ENCODE measurements at regions not wholly inside any gene's neighbourhood (a gene's known extent, or its start where the extent isn't known, plus 50 kb on each side); places are given as distances from the start of the nearest gene placed in this dataset.
A peak's percentile ranks its signal among the peaks of the same experiment; 100 is the strongest.

DNA sequence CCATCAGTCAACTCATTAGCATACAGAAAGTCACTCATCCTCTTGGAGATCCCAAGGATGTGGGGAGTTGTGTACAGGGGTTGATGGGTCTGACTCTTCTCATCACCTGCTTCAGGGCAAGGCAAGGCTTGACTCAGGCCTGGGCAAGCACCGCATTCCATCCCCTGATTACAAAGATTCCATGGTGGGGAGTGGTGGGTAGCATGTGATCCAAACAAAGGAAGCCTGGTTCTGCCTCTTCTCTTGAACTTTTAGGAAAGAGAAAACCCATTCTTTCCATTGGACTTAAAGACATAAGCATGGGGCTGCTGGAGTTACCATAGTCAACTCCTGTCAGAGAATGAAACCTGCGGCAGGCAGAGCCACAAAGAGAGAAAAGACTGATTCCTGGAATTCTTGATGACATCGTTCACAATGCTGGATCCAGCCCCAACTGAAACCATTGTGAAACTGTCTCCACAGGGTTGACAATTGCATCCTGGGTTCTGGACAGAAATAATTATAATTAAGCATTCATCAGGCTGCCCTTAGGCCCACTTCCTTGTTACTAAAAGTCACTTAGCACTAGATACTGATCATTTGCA, 235.8 kb upstream of the KCNG1 start:
- Histone ChIP-seq H3K4me3 (ENCODE audit: severe bottlenecking) (no peak overlapping the region), H3K27me3 (ENCODE audit: insufficient read depth, poor library complexity, severe bottlenecking) (no peaks in the 10 kb centered on the region), H3K4me1 (ENCODE audit: insufficient read depth, poor library complexity, severe bottlenecking) (peaks cover 19% of the 10 kb centered on the region), H3K36me3 (ENCODE audit: low read depth) (no peaks in the 10 kb centered on the region), H3K9me3 (ENCODE audit: severe bottlenecking) (no peaks in the 10 kb centered on the region), H3K27ac (ENCODE audit: poor library complexity, severe bottlenecking) (peak overlapping the region; percentile 53)
- DNase-seq (ENCODE audit: low spot score) (peak; percentile 95), ATAC-seq (ENCODE audit: low read depth) (peak; percentile 100)
- TF ChIP-seq, protein P1, sequence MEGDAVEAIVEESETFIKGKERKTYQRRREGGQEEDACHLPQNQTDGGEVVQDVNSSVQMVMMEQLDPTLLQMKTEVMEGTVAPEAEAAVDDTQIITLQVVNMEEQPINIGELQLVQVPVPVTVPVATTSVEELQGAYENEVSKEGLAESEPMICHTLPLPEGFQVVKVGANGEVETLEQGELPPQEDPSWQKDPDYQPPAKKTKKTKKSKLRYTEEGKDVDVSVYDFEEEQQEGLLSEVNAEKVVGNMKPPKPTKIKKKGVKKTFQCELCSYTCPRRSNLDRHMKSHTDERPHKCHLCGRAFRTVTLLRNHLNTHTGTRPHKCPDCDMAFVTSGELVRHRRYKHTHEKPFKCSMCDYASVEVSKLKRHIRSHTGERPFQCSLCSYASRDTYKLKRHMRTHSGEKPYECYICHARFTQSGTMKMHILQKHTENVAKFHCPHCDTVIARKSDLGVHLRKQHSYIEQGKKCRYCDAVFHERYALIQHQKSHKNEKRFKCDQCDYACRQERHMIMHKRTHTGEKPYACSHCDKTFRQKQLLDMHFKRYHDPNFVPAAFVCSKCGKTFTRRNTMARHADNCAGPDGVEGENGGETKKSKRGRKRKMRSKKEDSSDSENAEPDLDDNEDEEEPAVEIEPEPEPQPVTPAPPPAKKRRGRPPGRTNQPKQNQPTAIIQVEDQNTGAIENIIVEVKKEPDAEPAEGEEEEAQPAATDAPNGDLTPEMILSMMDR (IDR thresholded peaks at IDR 0.05; ENCODE audit: poor library complexity, severe bottlenecking): no peak

DNA sequence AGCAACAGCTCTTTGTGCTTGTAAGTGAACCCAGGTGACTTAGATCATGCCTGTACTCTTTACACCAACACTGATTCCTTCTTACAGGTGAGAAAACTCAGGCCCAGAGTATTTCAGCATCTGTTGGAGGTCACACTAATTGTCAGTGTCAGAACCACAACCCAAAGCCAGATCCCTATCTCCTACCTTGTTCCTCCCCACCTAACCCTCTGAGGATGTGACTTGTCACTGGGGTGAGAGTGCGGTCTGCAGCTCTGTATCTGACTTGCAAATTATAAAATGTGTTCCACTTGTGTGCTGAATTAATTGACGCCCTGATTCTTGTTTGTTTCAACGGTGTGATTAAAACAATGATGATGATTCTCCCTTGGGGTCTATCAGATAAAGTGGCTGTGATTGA, 232.5 kb upstream of the KCNG1 start:
- no peaks in the 10 kb centered on the region for H3K36me3 ChIP-seq (ENCODE audit: low read depth)
- peaks cover 19% of the 10 kb centered on the region for H3K4me1 ChIP-seq (ENCODE audit: insufficient read depth, poor library complexity, severe bottlenecking)
- H3K4me3 ChIP-seq (ENCODE audit: severe bottlenecking): no peak overlapping the region
- H3K27ac ChIP-seq (ENCODE audit: poor library complexity, severe bottlenecking): no peak overlapping the region
- no peaks in the 10 kb centered on the region for H3K9me3 ChIP-seq (ENCODE audit: severe bottlenecking)
- DNase-seq (ENCODE audit: low spot score) (no peak), ATAC-seq (ENCODE audit: low read depth) (no peak)
- H3K27me3 ChIP-seq (ENCODE audit: insufficient read depth, poor library complexity, severe bottlenecking): no peaks in the 10 kb centered on the region
- TF ChIP-seq, protein P1 (IDR thresholded peaks at IDR 0.05; ENCODE audit: poor library complexity, severe bottlenecking): no peak

- Histone ChIP-seq H3K36me3 (ENCODE audit: low read depth) (no peaks in the 10 kb centered on the region), H3K27ac (ENCODE audit: poor library complexity, severe bottlenecking) (no peak overlapping the region), H3K4me1 (ENCODE audit: insufficient read depth, poor library complexity, severe bottlenecking) (peaks cover 5% of the 10 kb centered on the region), H3K9me3 (ENCODE audit: severe bottlenecking) (no peaks in the 10 kb centered on the region), H3K4me3 (ENCODE audit: severe bottlenecking) (no peak overlapping the region), H3K27me3 (ENCODE audit: insufficient read depth, poor library complexity, severe bottlenecking) (no peaks in the 10 kb centered on the region)
- no peak for ATAC-seq (ENCODE audit: low read depth)
- TF ChIP-seq, protein P1 (IDR thresholded peaks at IDR 0.05; ENCODE audit: poor library complexity, severe bottlenecking): no peak
- DNase-seq (ENCODE audit: low spot score): no peak
Observed at GRCh38 chr20:51253280-51253679, 230.4 kb upstream of the KCNG1 start.

DNA sequence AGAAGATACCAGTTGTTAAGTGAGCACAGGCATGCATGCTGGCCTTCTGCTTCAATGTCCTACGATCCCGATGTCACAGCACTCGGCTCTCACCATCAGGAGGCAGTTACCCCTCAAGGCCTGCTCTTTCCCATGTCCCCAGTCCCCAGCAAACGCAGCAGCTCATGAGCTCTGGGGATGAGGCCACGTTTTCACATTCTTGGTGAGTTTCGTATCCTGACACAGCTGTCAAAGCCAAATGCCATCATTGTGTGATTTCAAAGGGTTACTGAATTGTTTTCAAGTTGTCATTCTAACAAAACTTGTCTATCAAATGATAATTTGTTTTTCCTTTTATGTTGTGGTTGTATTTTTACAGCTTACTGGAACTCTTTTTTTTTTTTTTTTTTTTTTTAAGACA, 226.9 kb upstream of the KCNG1 start:
- Histone ChIP-seq H3K27me3 (ENCODE audit: insufficient read depth, poor library complexity, severe bottlenecking) (no peaks in the 10 kb centered on the region), H3K4me1 (ENCODE audit: insufficient read depth, poor library complexity, severe bottlenecking) (no peaks in the 10 kb centered on the region), H3K9me3 (ENCODE audit: severe bottlenecking) (no peaks in the 10 kb centered on the region), H3K27ac (ENCODE audit: poor library complexity, severe bottlenecking) (no peak overlapping the region), H3K36me3 (ENCODE audit: low read depth) (no peaks in the 10 kb centered on the region), H3K4me3 (ENCODE audit: severe bottlenecking) (no peak overlapping the region)
- no peak for DNase-seq (ENCODE audit: low spot score)
- ATAC-seq (ENCODE audit: low read depth): no peak
- TF ChIP-seq, protein P1 (IDR thresholded peaks at IDR 0.05; ENCODE audit: poor library complexity, severe bottlenecking): no peak

DNA sequence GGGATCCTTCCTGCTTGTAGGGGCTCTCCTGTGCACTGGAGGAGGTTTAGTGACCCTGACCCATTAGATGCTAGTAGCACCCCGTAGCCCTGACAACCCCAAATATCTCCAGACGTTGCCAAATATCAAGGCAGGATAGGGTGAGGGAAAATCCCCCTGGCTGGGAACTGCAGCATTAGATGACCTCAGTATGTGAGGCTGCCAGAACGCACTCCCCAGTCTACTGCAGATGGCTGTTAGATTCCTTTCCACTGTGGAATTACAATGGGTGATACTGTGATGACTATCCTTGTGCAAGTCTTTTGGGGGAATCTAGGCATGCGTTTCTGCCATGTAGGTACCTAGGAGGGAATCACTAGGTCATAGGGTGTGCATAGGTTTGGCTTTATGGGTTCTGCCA, 226.3 kb upstream of the KCNG1 start:
- H3K4me1 ChIP-seq (ENCODE audit: insufficient read depth, poor library complexity, severe bottlenecking): no peaks in the 10 kb centered on the region
- no peak overlapping the region for H3K4me3 ChIP-seq (ENCODE audit: severe bottlenecking)
- DNase-seq (ENCODE audit: low spot score): no peak
- ATAC-seq (ENCODE audit: low read depth): peak; percentile 8; the same call in 1 of the 3 replicates
- H3K27ac ChIP-seq (ENCODE audit: poor library complexity, severe bottlenecking): no peak overlapping the region
- TF ChIP-seq, protein P1 (IDR thresholded peaks at IDR 0.05; ENCODE audit: poor library complexity, severe bottlenecking): no peak
- no peaks in the 10 kb centered on the region for H3K27me3 ChIP-seq (ENCODE audit: insufficient read depth, poor library complexity, severe bottlenecking)
- H3K36me3 ChIP-seq (ENCODE audit: low read depth): no peaks in the 10 kb centered on the region
- H3K9me3 ChIP-seq (ENCODE audit: severe bottlenecking): no peaks in the 10 kb centered on the region

Data from RWPE2 (cell line).